Lower lobe of right lung (tissue), 2 donors: ENCODE measurements at regions not wholly inside any gene's neighbourhood (a gene's known extent, or its start where the extent isn't known, plus 50 kb on each side); places are given as distances from the start of the nearest gene placed in this dataset.
A peak's percentile ranks its signal among the peaks of the same experiment; 100 is the strongest.

Experiments used
- ATAC-seq, 2 donors: fragments of 200-7000 bp; cut with Tn5 transposase; one replicate each; pipeline ENCODE4 v1.9.1; 2020 to 2022; ENCODE audit warnings: mild to moderate bottlenecking in 2 of 2, moderate library complexity in 2 of 2
- DNase-seq: peaks from one replicate; pipeline ENCODE4 v3.0.0-alpha.2; 2020
- H3K27ac ChIP-seq: fragments of 200-600 bp; one replicate; pipeline ENCODE4 v1.8.0; 2022
- H3K27me3 ChIP-seq: fragments of 200-600 bp; one replicate; pipeline ENCODE4 v1.8.0; 2022; ENCODE audit warnings: low read depth
- H3K36me3 ChIP-seq: fragments of 200-600 bp; one replicate; pipeline ENCODE4 v1.8.0; 2022; ENCODE audit warnings: mild to moderate bottlenecking
- H3K4me1 ChIP-seq: fragments of 200-600 bp; one replicate; pipeline ENCODE4 v1.8.0; 2022
- H3K4me3 ChIP-seq: fragments of 200-600 bp; one replicate; pipeline ENCODE4 v1.8.0; 2022; ENCODE audit warnings: mild to moderate bottlenecking
- H3K9me3 ChIP-seq: fragments of 200-600 bp; one replicate; pipeline ENCODE4 v1.8.0; 2022
- intact Hi-C: fragments of 100-400 bp; cut with DNase I; formaldehyde crosslinking; loops from one replicate; pipeline ENCODE4 v1.11.0; 2022
- TF ChIP-seq, protein P1 (sequence below): fragments of 200-600 bp; IDR thresholded peaks from one replicate; pipeline ENCODE4 v1.8.0; 2022; ENCODE audit warnings: antibody characterized with exemption, mild to moderate bottlenecking
- donor health status: DM: no; HTN: yes; CAD: no; lungs with severe emphysema.

DNA sequence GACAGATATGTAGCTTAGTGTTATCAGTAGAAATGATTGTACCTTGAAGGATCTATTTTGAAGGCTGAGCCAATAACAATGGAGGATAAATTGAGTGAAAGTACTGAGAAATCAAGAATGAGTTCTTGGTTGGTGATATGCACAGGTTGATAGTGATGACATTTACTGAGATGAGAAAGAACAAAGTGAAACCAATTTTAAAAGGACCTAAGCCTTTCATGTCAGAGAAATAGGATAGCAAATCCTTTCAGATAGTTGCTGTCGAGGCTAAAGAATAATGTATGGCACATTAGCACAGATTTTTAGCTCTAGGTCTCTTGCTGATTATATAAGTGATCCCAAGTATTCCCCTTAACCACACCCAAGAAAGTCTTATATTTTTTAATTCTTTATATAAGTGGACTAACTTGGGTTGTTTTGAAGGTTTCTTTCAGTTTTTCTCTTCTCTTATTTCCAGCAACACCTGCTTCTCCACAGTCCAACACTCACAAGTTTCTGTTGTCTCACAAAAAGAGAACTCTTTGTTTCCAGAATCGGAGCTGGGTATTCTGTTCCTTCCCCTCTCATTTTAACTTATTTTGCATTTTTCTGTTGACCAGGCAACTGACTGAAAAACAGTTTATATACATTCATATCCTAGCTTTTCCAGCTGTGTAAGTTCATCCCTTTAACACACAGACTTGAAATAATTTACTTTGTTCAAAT, 286.9 kb upstream of the ATP10B start:
- Histone ChIP-seq H3K36me3 (no peaks in the 10 kb centered on the region), H3K9me3 (no peaks in the 10 kb centered on the region), H3K27ac (no peak overlapping the region), H3K4me3 (no peak overlapping the region), H3K4me1 (no peaks in the 10 kb centered on the region), H3K27me3 (no peaks in the 10 kb centered on the region)
- DNase-seq (no peak), ATAC-seq (no peak)
- intact Hi-C loops, result no loop called here
- TF ChIP-seq, protein P1, sequence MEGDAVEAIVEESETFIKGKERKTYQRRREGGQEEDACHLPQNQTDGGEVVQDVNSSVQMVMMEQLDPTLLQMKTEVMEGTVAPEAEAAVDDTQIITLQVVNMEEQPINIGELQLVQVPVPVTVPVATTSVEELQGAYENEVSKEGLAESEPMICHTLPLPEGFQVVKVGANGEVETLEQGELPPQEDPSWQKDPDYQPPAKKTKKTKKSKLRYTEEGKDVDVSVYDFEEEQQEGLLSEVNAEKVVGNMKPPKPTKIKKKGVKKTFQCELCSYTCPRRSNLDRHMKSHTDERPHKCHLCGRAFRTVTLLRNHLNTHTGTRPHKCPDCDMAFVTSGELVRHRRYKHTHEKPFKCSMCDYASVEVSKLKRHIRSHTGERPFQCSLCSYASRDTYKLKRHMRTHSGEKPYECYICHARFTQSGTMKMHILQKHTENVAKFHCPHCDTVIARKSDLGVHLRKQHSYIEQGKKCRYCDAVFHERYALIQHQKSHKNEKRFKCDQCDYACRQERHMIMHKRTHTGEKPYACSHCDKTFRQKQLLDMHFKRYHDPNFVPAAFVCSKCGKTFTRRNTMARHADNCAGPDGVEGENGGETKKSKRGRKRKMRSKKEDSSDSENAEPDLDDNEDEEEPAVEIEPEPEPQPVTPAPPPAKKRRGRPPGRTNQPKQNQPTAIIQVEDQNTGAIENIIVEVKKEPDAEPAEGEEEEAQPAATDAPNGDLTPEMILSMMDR, result no peak

DNA sequence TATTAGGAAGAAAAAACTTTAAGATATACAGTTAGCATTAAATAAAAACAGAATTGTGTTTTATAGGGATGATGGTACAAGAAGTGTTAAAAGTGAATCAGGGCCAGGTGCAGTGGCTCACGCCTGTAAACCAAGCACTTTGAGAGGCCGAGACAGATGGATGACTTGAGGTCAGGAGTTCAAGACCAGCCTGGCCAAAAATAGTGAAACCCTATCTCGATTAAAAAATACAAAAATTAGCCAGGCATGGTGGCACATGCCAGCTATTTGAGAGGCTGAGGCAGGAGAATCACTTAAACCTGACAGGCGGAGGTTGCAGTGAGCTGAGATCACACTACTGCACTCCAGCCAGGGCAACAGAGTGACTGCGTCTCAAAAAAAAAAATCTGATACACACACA, 282.9 kb upstream of the ATP10B start:
- H3K36me3 ChIP-seq, result no peaks in the 10 kb centered on the region
- intact Hi-C loops, result no loop called here
- no peak overlapping the region for H3K27ac ChIP-seq
- H3K27me3 ChIP-seq, result no peaks in the 10 kb centered on the region
- H3K9me3 ChIP-seq, result no peaks in the 10 kb centered on the region
- TF ChIP-seq, protein P1, result no peak
- DNase-seq (no peak), ATAC-seq (no peak)
- H3K4me3 ChIP-seq, result no peak overlapping the region
- H3K4me1 ChIP-seq, result no peaks in the 10 kb centered on the region

DNA sequence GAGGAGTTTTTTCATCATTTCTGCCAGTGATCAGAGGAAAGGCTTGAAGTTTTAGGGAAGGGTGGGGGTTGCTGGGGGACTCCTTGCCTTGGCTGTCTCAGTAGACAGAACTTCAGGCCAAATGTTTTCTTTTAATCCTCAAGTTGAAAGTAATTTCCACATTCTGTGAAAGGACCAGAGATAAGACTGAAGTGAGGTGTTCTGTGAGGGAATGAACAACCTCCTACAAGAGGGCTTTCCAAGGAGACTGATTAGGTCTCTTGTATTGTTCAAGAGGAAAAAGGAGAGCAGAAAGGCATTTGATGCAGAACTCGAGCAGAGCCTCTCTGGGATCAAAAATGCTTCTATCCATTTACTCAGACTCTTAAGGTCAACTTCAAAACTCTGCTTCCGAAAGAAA, 282.1 kb upstream of the ATP10B start:
- no peak for DNase-seq
- H3K4me3 ChIP-seq, result no peak overlapping the region
- ATAC-seq, result peak in 1 of 2 donors; percentile 37

DNA sequence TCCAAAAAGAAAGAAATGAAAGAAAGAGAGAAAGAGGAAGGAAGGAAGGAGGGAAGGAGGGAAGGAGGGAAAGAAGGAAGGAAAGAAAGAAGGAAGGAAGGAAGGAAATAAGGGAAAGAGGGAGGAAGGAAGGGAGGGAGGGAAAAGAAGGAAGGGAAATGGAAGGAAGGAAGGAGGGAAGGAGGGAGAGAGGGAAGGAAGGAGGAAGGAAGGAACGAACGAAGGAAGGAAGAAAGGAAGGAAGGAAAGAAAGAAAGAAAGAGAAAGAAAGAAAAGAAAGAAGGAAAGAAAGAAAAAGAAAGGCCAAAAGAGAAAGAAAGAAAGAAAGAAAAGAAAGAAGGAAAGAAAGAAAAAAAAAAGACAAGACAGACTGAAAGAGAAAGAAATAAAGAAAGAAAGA, 263.9 kb upstream of the ATP10B start:
- TF ChIP-seq, protein P1, result no peak
- H3K27ac ChIP-seq, result no peak overlapping the region
- no peaks in the 10 kb centered on the region for H3K36me3 ChIP-seq
- DNase-seq (no peak), ATAC-seq (no peak)
- no peaks in the 10 kb centered on the region for H3K9me3 ChIP-seq
- intact Hi-C loops, result no loop called here
- H3K4me1 ChIP-seq, result no peaks in the 10 kb centered on the region
- H3K4me3 ChIP-seq, result no peak overlapping the region
- no peaks in the 10 kb centered on the region for H3K27me3 ChIP-seq

More for the DNA sequence above, 282.1 kb upstream of the ATP10B start:
- Histone ChIP-seq H3K9me3 (no peaks in the 10 kb centered on the region), H3K36me3 (no peaks in the 10 kb centered on the region), H3K27me3 (no peaks in the 10 kb centered on the region), H3K4me1 (no peaks in the 10 kb centered on the region), H3K27ac (no peak overlapping the region)
- TF ChIP-seq, protein P1, result no peak
- intact Hi-C loops, result no loop called here

DNA sequence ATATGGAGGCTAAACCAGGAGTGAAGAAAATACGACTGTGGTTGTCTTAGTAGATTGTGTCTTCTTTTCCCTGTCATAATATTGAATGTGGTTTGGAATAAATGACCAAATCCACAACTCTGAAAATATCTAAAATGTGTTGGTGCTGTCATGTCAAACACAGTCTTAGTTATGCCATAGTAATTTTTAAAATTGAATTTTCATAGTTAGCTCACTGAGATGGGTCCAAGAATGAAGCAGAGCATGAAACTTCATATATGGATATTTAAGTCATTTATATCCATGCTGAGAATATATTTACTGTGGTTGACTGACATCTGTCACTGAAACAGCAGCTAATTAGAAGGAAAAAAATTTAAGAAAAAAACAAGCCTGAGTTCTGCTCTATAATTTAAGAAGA, 260.4 kb upstream of the ATP10B start:
- no peak for ATAC-seq
- Histone ChIP-seq H3K27ac (no peak overlapping the region), H3K4me3 (no peak overlapping the region), H3K27me3 (no peaks in the 10 kb centered on the region), H3K36me3 (no peaks in the 10 kb centered on the region), H3K4me1 (no peaks in the 10 kb centered on the region), H3K9me3 (no peaks in the 10 kb centered on the region)
- intact Hi-C loops, result no loop called here
- TF ChIP-seq, protein P1, result no peak
- no peak for DNase-seq
